ENCODE measurements at regions not wholly inside any gene's neighbourhood (a gene's known extent, or its start where the extent isn't known, plus 50 kb on each side); places are given as distances from the start of the nearest gene placed in this dataset.
"Not testable (repeated sequence)": the region's sequence is repeated elsewhere in the genome, so short reads cannot be mapped to it uniquely, and the experiment has no call there.

- no peak for DNase-seq (ENCODE audit: low read depth in 1 of 2, low spot score in 1 of 2)
Measured at GRCh38 chr14:84864548-84865271, 665.2 kb upstream of the FLRT2 start.

GRCh38 chr14:84871734-84872133, 658.2 kb upstream of the FLRT2 start:
- no peak for DNase-seq (ENCODE audit: low read depth in 1 of 2, low spot score in 1 of 2)

- no peak for DNase-seq (ENCODE audit: low read depth in 1 of 2, low spot score in 1 of 2)
Measured at GRCh38 chr14:84874436-84874835, 655.5 kb upstream of the FLRT2 start.

GRCh38 chr14:84877061-84877460, 652.9 kb upstream of the FLRT2 start:
- no peak for DNase-seq (ENCODE audit: low read depth in 1 of 2, low spot score in 1 of 2)

- no peak for DNase-seq (ENCODE audit: low read depth in 1 of 2, low spot score in 1 of 2)
Measured at GRCh38 chr14:84882830-84883229, 647.1 kb upstream of the FLRT2 start.

GRCh38 chr14:84885061-84885460, 644.9 kb upstream of the FLRT2 start:
- no peak for DNase-seq (ENCODE audit: low read depth in 1 of 2, low spot score in 1 of 2)

- DNase-seq (ENCODE audit: low read depth in 1 of 2, low spot score in 1 of 2): no peak
Measured at GRCh38 chr14:84891404-84891803, 638.5 kb upstream of the FLRT2 start.

GRCh38 chr14:84894254-84894653, 635.7 kb upstream of the FLRT2 start:
- no peak for DNase-seq (ENCODE audit: low read depth in 1 of 2, low spot score in 1 of 2)

GRCh38 chr14:84922370-84922769, 607.6 kb upstream of the FLRT2 start:
- DNase-seq (ENCODE audit: low read depth in 1 of 2, low spot score in 1 of 2): no peak

GRCh38 chr14:84926656-84927055, 603.3 kb upstream of the FLRT2 start:
- DNase-seq (ENCODE audit: low read depth in 1 of 2, low spot score in 1 of 2): no peak

- DNase-seq (ENCODE audit: low read depth in 1 of 2, low spot score in 1 of 2): no peak
Measured at GRCh38 chr14:84927096-84927827, 602.7 kb upstream of the FLRT2 start.

GRCh38 chr14:84929086-84929485, 600.9 kb upstream of the FLRT2 start:
- DNase-seq (ENCODE audit: low read depth in 1 of 2, low spot score in 1 of 2): no peak

GRCh38 chr14:84929834-84930233, 600.1 kb upstream of the FLRT2 start:
- DNase-seq (ENCODE audit: low read depth in 1 of 2, low spot score in 1 of 2): no peak

- DNase-seq (ENCODE audit: low read depth in 1 of 2, low spot score in 1 of 2): no peak
Measured at GRCh38 chr14:84937016-84937415, 592.9 kb upstream of the FLRT2 start.

GRCh38 chr14:84937449-84937848, 592.5 kb upstream of the FLRT2 start:
- DNase-seq (ENCODE audit: low read depth in 1 of 2, low spot score in 1 of 2): no peak

- not testable (repeated sequence) for DNase-seq (ENCODE audit: low read depth in 1 of 2, low spot score in 1 of 2)
Measured at GRCh38 chr14:84944901-84945300, 585.0 kb upstream of the FLRT2 start.

GRCh38 chr14:84959851-84960520, 570.0 kb upstream of the FLRT2 start:
- DNase-seq (ENCODE audit: low read depth in 1 of 2, low spot score in 1 of 2): no peak

GRCh38 chr14:84961637-84962036, 568.3 kb upstream of the FLRT2 start:
- no peak for DNase-seq (ENCODE audit: low read depth in 1 of 2, low spot score in 1 of 2)

- no peak for DNase-seq (ENCODE audit: low read depth in 1 of 2, low spot score in 1 of 2)
Measured at GRCh38 chr14:84963518-84963917, 566.4 kb upstream of the FLRT2 start.

- no peak for DNase-seq (ENCODE audit: low read depth in 1 of 2, low spot score in 1 of 2)
Measured at GRCh38 chr14:84965279-84965678, 564.7 kb upstream of the FLRT2 start.

GRCh38 chr14:84969501-84969900, 560.4 kb upstream of the FLRT2 start:
- DNase-seq (ENCODE audit: low read depth in 1 of 2, low spot score in 1 of 2): no peak

GRCh38 chr14:84975241-84975902, 554.6 kb upstream of the FLRT2 start:
- no peak for DNase-seq (ENCODE audit: low read depth in 1 of 2, low spot score in 1 of 2)

Data from activated CD4-positive, alpha-beta T cell treated with anti-CD3 and anti-CD28 coated beads, Interleukin-2, amount 50 U/mL, for 24 hours (primary cell).